Colonic mucosa (tissue), 4 donors: ENCODE measurements at regions not wholly inside any gene's neighbourhood (a gene's known extent, or its start where the extent isn't known, plus 50 kb on each side); places are given as distances from the start of the nearest gene placed in this dataset.

Experiments used
- DNase-seq: peaks from one replicate; pipeline ENCODE4 v3.0.0-alpha.2; 2020
- H3K27ac ChIP-seq: fragments of 200-600 bp; one replicate; pipeline ENCODE4 v1.8.0; 2021
- H3K27me3 ChIP-seq: fragments of 200-600 bp; one replicate; pipeline ENCODE4 v1.8.0; 2021
- H3K36me3 ChIP-seq: fragments of 200-600 bp; one replicate; pipeline ENCODE4 v1.8.0; 2021
- H3K4me1 ChIP-seq: fragments of 200-600 bp; one replicate; pipeline ENCODE4 v1.8.0; 2021; ENCODE audit warnings: mild to moderate bottlenecking
- H3K4me3 ChIP-seq: fragments of 200-600 bp; one replicate; pipeline ENCODE4 v1.8.0; 2021
- H3K9ac ChIP-seq, 2 donors: one replicate each; pipeline ENCODE4 v1.7.0; 2013; ENCODE audit warnings: control low read depth in 2 of 2, low read depth in 2 of 2, low read length in 2 of 2
- H3K9me3 ChIP-seq: fragments of 200-600 bp; one replicate; pipeline ENCODE4 v1.8.0; 2021
- CTCF ChIP-seq: fragments of 200-600 bp; IDR thresholded peaks from one replicate; pipeline ENCODE4 v1.8.0; 2022; ENCODE audit warnings: antibody characterized with exemption, mild to moderate bottlenecking
- intact Hi-C: fragments of 100-400 bp; cut with DNase I; formaldehyde crosslinking; loops from one replicate; pipeline ENCODE4 v1.14.1; 2022
- donor health status: healthy.
- donor health status: DM: no; HTN: no; CAD: no.
- donor health status: DM: no; HTN: no; CAD: no.

GRCh38 chr10:8556321-8556720, 501.8 kb downstream of the GATA3 start:
- intact Hi-C loops, result no loop called here
- Histone ChIP-seq H3K9me3 (no peaks in the 10 kb centered on the region), H3K36me3 (no peaks in the 10 kb centered on the region), H3K27ac (no peak overlapping the region), H3K27me3 (no peaks in the 10 kb centered on the region), H3K9ac (no peak overlapping the region), H3K4me1 (no peaks in the 10 kb centered on the region), H3K4me3 (no peak overlapping the region)
- TF ChIP-seq CTCF, result no peak
- no peak for DNase-seq

GRCh38 chr10:8563478-8563877, 509.0 kb downstream of the GATA3 start:
- H3K9ac ChIP-seq, result no peak overlapping the region
- DNase-seq, result peak; percentile 18
- H3K27me3 ChIP-seq, result no peaks in the 10 kb centered on the region
- no peak overlapping the region for H3K27ac ChIP-seq
- TF ChIP-seq CTCF, result no peak
- no peaks in the 10 kb centered on the region for H3K9me3 ChIP-seq
- no peaks in the 10 kb centered on the region for H3K4me1 ChIP-seq
- no peak overlapping the region for H3K4me3 ChIP-seq
- no peaks in the 10 kb centered on the region for H3K36me3 ChIP-seq
- intact Hi-C loops, result no loop called here

DNA sequence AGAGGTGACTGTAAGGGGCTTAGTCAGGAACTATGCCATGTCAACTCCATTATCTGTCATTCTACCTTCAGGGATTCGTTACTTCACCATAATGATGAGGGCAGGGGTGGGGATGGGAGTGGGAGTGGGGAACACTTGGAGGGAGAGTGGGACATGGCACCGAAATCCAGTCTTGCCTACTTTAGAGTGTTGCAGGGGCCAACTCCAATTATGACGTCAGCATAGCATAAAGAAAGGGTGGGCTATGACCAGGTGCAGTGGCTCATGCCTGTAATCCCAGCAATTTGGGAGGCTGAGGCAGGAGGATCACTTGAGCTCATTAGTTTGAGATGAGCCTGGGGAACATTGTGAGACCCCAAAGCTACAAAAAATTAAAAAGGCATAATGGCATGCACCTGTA, 512.2 kb downstream of the GATA3 start:
- H3K9ac ChIP-seq, result no peak overlapping the region

GRCh38 chr10:8568401-8568800, 513.9 kb downstream of the GATA3 start:
- DNase-seq, result no peak
- no peak overlapping the region for H3K4me3 ChIP-seq
- intact Hi-C loops, result no loop called here

More for the DNA sequence above, 512.2 kb downstream of the GATA3 start:
- TF ChIP-seq CTCF, result no peak
- Histone ChIP-seq H3K4me3 (no peak overlapping the region), H3K27ac (no peak overlapping the region), H3K4me1 (no peaks in the 10 kb centered on the region), H3K36me3 (no peaks in the 10 kb centered on the region), H3K9me3 (no peaks in the 10 kb centered on the region), H3K27me3 (no peaks in the 10 kb centered on the region)
- DNase-seq, result no peak
- intact Hi-C loops, result no loop called here

DNA sequence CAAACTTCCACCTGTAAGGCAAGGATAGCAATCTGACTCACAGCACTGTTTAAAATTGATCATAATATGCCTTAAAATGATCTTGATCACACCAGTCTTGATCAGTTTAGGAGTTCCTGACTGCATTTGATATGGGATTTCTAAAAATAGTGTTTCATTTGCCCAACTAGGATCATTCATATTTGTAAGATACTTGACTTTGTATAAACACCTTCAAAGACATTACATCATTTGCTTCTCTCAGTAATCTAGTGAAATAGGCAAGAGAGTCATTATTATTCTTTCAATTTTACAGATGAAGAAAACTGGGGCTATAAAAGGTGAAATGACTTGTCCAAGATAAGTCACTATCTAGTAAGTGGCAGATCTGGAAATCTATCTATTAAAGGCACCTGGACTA, 521.1 kb downstream of the GATA3 start:
- H3K9me3 ChIP-seq, result no peaks in the 10 kb centered on the region
- no peak for DNase-seq
- TF ChIP-seq CTCF, result no peak
- no peaks in the 10 kb centered on the region for H3K27me3 ChIP-seq
- no peaks in the 10 kb centered on the region for H3K4me1 ChIP-seq
- intact Hi-C loops, result no loop called here
- no peak overlapping the region for H3K27ac ChIP-seq
- H3K4me3 ChIP-seq, result no peak overlapping the region
- H3K36me3 ChIP-seq, result no peaks in the 10 kb centered on the region
- no peak overlapping the region for H3K9ac ChIP-seq

More at GRCh38 chr10:8568401-8568800, 513.9 kb downstream of the GATA3 start:
- Histone ChIP-seq H3K4me1 (no peaks in the 10 kb centered on the region), H3K9me3 (no peaks in the 10 kb centered on the region), H3K27ac (no peak overlapping the region), H3K36me3 (no peaks in the 10 kb centered on the region), H3K27me3 (no peaks in the 10 kb centered on the region), H3K9ac (no peak overlapping the region)
- TF ChIP-seq CTCF, result no peak

DNA sequence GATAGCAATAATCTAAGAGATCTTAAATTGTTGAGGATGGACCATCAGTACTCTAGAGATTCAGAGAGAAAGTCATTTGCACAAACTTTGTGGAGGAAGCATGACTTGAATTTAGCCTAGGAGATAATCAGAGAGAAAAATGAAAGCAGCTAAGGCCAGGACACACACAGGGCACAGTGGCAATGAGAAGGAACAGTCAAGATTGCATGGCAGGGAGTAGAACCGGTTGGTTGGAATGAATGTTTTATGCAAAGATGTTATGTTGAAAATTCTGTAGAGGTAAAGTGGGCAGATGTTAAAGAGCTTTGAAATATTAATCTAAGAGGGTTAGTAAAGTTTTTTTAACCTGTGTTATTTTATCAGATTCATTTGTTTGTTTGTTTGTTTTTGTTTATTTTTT, 521.8 kb downstream of the GATA3 start:
- H3K36me3 ChIP-seq, result no peaks in the 10 kb centered on the region
- H3K9ac ChIP-seq, result no peak overlapping the region
- intact Hi-C loops, result no loop called here
- no peak overlapping the region for H3K27ac ChIP-seq
- TF ChIP-seq CTCF, result no peak
- DNase-seq, result no peak
- H3K27me3 ChIP-seq, result no peaks in the 10 kb centered on the region
- H3K4me3 ChIP-seq, result no peak overlapping the region
- no peaks in the 10 kb centered on the region for H3K9me3 ChIP-seq
- no peaks in the 10 kb centered on the region for H3K4me1 ChIP-seq
